ENCODE measurements at regions not wholly inside any gene's neighbourhood (a gene's known extent, or its start where the extent isn't known, plus 50 kb on each side); places are given as distances from the start of the nearest gene placed in this dataset.

GRCh38 chr2:7634409-7634808 lies 717.2 kb downstream of the RNF144A start:
- 0 out of 2 replicates have a peak, but pooled peaks cover 3% of the 10 kb centered on the region for H3K27me3 ChIP-seq (ENCODE audit: insufficient read depth, low read length)
- no peaks in the 10 kb centered on the region for H4K20me1 ChIP-seq (ENCODE audit: insufficient read depth)
- intact Hi-C loops (cut with micrococcal nuclease), result no loop called here
- no peaks in the 10 kb centered on the region for H3K4me1 ChIP-seq (ENCODE audit: control insufficient read depth in 1 of 2, insufficient read depth in 2 of 2, low read length in 2 of 2)
- TF ChIP-seq ZFX (IDR thresholded peaks at IDR 0.05) (no peak), FOSL1 (IDR thresholded peaks at IDR 0.05; ENCODE audit: low read depth) (no peak), JUND (IDR thresholded peaks at IDR 0.05) (no peak), EGR1 (IDR thresholded peaks at IDR 0.05; ENCODE audit: low read depth) (no peak), EZH2phosphoT487 (IDR thresholded peaks at IDR 0.05; ENCODE audit: borderline replicate concordance) (no peak), CEBPB (IDR thresholded peaks at IDR 0.05; ENCODE audit: low read depth) (no peak), TCF7L2 (IDR thresholded peaks at IDR 0.05; ENCODE audit: borderline replicate concordance, extremely low read depth, insufficient read depth, insufficient read length) (no peak), CTCF (IDR thresholded peaks at IDR 0.05 in 2 of 3, conservative IDR thresholded peaks at IDR 0.05 in 1 of 3; ENCODE audit: borderline replicate concordance in 1 of 3, insufficient read depth in 1 of 3, low read depth in 2 of 3, low read length in 2 of 3) (no peak), ATF3 (IDR thresholded peaks at IDR 0.05) (no peak), ZBTB33 (IDR thresholded peaks at IDR 0.05; ENCODE audit: extremely low read depth, insufficient replicate concordance, low read length) (no peak), ZNF274 (IDR thresholded peaks at IDR 0.05; ENCODE audit: low read depth, low read length) (no peak), MAX (IDR thresholded peaks at IDR 0.05) (no peak), RAD21 (IDR thresholded peaks at IDR 0.05; ENCODE audit: low read depth) (no peak), CBX3 (IDR thresholded peaks at IDR 0.05; ENCODE audit: low read depth) (no peak), POLR2A (IDR thresholded peaks at IDR 0.05; ENCODE audit: borderline replicate concordance, extremely low read depth, insufficient read depth, insufficient read length) (no peak), SP1 (IDR thresholded peaks at IDR 0.05; ENCODE audit: low read depth) (no peak), POLR2AphosphoS5 (IDR thresholded peaks at IDR 0.05; ENCODE audit: low read depth, low read length) (no peak)
- RAD21 ChIA-PET (ENCODE audit: low non-redundant PET in 1 of 2, low total read pairs in 2 of 2, uncharacterized antibody in 2 of 2, unreplicated experiment in 2 of 2), result no interaction called here
- no peaks in the 10 kb centered on the region for H3K36me3 ChIP-seq (ENCODE audit: control insufficient read depth in 1 of 2, insufficient read depth in 2 of 2, low read length in 2 of 2)
- no TSS peak for BruUV-seq (replicated peaks)
- no peak overlapping the region for H3K27ac ChIP-seq (ENCODE audit: low read depth, low read length)
- H3K9ac ChIP-seq (ENCODE audit: low read length), result no peak overlapping the region
- ATAC-seq, result no peak
- POLR2A ChIA-PET, result no interaction called here
- H3K9me3 ChIP-seq (ENCODE audit: control insufficient read depth in 1 of 2, insufficient read depth in 1 of 2, low read depth in 1 of 2, low read length in 2 of 2), result no peaks in the 10 kb centered on the region
- H3K79me2 ChIP-seq (ENCODE audit: insufficient read depth, low read length), result no peaks in the 10 kb centered on the region
- CTCF ChIA-PET, result no interaction called here
- no peak overlapping the region for H3K4me2 ChIP-seq (ENCODE audit: low read length)
- DNase-seq (ENCODE audit: low read depth, low spot score), result no peak
- no peak overlapping the region for H3K4me3 ChIP-seq (replicated peaks in 1 of 2; ENCODE audit: low read depth in 1 of 2, low read length in 2 of 2)
- no peaks in the 10 kb centered on the region for H3K9me2 ChIP-seq (ENCODE audit: insufficient read depth)
- H2AFZ ChIP-seq (ENCODE audit: low read depth, low read length, poor library complexity, severe bottlenecking), result no peak overlapping the region
